Stomach (tissue), 8 donors: ENCODE measurements at regions not wholly inside any gene's neighbourhood (a gene's known extent, or its start where the extent isn't known, plus 50 kb on each side); places are given as distances from the start of the nearest gene placed in this dataset.

Source experiments
- DNase-seq, 2 donors: peaks; one replicate each; pipeline versions ENCODE4 v3.0.0 to v3.0.0-alpha.2; 2013 to 2019
- H3K27ac ChIP-seq, 5 donors: fragments of 200-600 bp in 4 of 5; sonication (generic) in 4 of 5; one replicate each; pipeline ENCODE4 v1.5.1; 2013 to 2019; ENCODE audit warnings: mild to moderate bottlenecking in 1 of 5, moderate library complexity in 1 of 5
- H3K27me3 ChIP-seq, 3 donors: fragments of 200-600 bp; sonication (generic); one replicate each; pipeline ENCODE4 v1.5.1; 2017 to 2019; ENCODE audit warnings: mixed run types in 1 of 3
- H3K36me3 ChIP-seq, 4 donors: fragments of 200-600 bp; sonication (generic); 1 replicate in 3 of 4; 2 replicates in 1 of 4; pipeline ENCODE4 v1.5.1; 2016 to 2019
- H3K4me1 ChIP-seq, 4 donors: fragments of 200-600 bp; sonication (generic); one replicate each; pipeline ENCODE4 v1.5.1; 2016 to 2019
- H3K4me3 ChIP-seq, 4 donors: fragments of 200-600 bp; sonication (generic) in 3 of 4; one replicate each; pipeline ENCODE4 v1.5.1; 2016 to 2019; ENCODE audit warnings: mild to moderate bottlenecking in 1 of 4
- H3K9me3 ChIP-seq, 4 donors: fragments of 200-600 bp; sonication (generic); one replicate each; pipeline ENCODE4 v1.5.1; 2016 to 2019
- CTCF ChIP-seq, 7 experiments: fragments of 450-650 bp in 4 of 7; fragments of 200-600 bp in 3 of 7; sonication (generic) in 3 of 7; IDR thresholded peaks; one replicate each; pipeline ENCODE4 v1.5.1; 2016 to 2019; ENCODE audit warnings: antibody characterized with exemption in 7 of 7, control low read depth in 2 of 7, mild to moderate bottlenecking in 1 of 7
- EP300 ChIP-seq: sonication (generic); formaldehyde crosslinking; IDR thresholded peaks from one replicate; pipeline ENCODE4 v1.6.1; 2017; ENCODE audit warnings: antibody characterized with exemption
- POLR2A ChIP-seq, 4 donors: fragments of 450-650 bp; IDR thresholded peaks; one replicate each; pipeline ENCODE4 v1.6.1; 2016; ENCODE audit warnings: antibody characterized with exemption in 4 of 4, control low read depth in 2 of 4, mild to moderate bottlenecking in 1 of 4, moderate library complexity in 1 of 4
- POLR2AphosphoS5 ChIP-seq, 3 donors: sonication (generic); formaldehyde crosslinking; IDR thresholded peaks; one replicate each; pipeline ENCODE4 v1.6.1; 2016; ENCODE audit warnings: antibody characterized with exemption in 3 of 3
- WGBS, 5 donors: extraction: QIAGEN DNeasy Blood & Tissue Kit in 3 of 5; methylation state at CpG; one replicate each; pipeline versions ENCODE4 v1.1.5 to v1.1.7; 2013 to 2018; 5-methylcytosine and 5-hydroxymethylcytosine counted together
- intact Hi-C: fragments of 100-400 bp; cut with DNase I; formaldehyde crosslinking; loops from one replicate; pipeline ENCODE4 v1.15.1; 2023; ENCODE audit warnings: low total_unique reads
- donor health status: healthy with polysubstance abuse.
- donor health status: Bipolar disorder and iron deficiency.
- donor health status: healthy.

- Histone ChIP-seq H3K9me3 (no peaks in the 10 kb centered on the region), H3K36me3 (no peaks in the 10 kb centered on the region), H3K27ac (peak overlapping the region in 1 of 5 donors; percentile 30), H3K4me1 (peaks cover 0 to 36% (median 13%) of the 10 kb centered on the region in 4 donors), H3K4me3 (no peak overlapping the region), H3K27me3 (no peaks in the 10 kb centered on the region)
- 68 to 80% (median 72%) methylated on average over 5 of the region's 5 CpGs for WGBS, 5 donors
- DNase-seq, result no peak
- intact Hi-C loops, result no loop called here
- TF ChIP-seq POLR2A (IDR thresholded peaks at IDR 0.05) (no peak), POLR2AphosphoS5 (IDR thresholded peaks at IDR 0.05) (no peak), EP300 (no peak), CTCF (IDR thresholded peaks at IDR 0.05) (no peak)
Observed at GRCh38 chr11:10375280-10375971, 70.6 kb downstream of the ADM start.

DNA sequence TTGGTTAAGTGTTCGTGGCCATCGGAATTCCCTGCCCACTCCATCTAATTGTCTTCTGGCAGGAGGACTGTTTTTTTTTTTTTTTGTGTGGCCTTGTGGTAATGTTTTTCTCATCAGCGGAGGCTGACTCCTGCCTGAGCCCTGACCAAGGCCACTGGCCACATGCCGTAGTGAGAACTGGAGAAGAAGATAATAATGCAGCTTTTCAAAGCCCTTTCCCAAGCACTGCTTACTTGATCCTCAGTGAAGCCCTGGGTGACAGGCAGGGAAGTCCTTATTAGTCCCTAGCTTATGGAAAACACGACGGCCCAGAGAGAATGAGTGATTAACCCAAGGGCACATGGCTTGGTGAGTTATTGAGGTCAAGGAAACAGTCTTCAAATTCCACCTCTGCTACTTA is 71.2 kb downstream of the ADM start:
- Histone ChIP-seq H3K27ac (no peak overlapping the region), H3K9me3 (no peaks in the 10 kb centered on the region), H3K4me3 (no peak overlapping the region), H3K4me1 (peaks cover 0 to 36% (median 13%) of the 10 kb centered on the region in 4 donors), H3K36me3 (no peaks in the 10 kb centered on the region), H3K27me3 (no peaks in the 10 kb centered on the region)
- intact Hi-C loops, result no loop called here
- no peak for DNase-seq
- no peak for TF ChIP-seq POLR2AphosphoS5 (IDR thresholded peaks at IDR 0.05)
- TF ChIP-seq EP300, result no peak
- TF ChIP-seq CTCF (IDR thresholded peaks at IDR 0.05), result no peak
- no peak for TF ChIP-seq POLR2A (IDR thresholded peaks at IDR 0.05)
- WGBS, 5 donors, result 69 to 91% (median 79%) methylated on average over 6 of the region's 6 CpGs

- Histone ChIP-seq H3K36me3 (no peaks in the 10 kb centered on the region), H3K4me3 (no peak overlapping the region), H3K9me3 (no peaks in the 10 kb centered on the region), H3K27me3 (no peaks in the 10 kb centered on the region), H3K4me1 (peaks cover 0 to 36% (median 13%) of the 10 kb centered on the region in 4 donors), H3K27ac (no peak overlapping the region)
- TF ChIP-seq POLR2A (IDR thresholded peaks at IDR 0.05) (no peak), POLR2AphosphoS5 (IDR thresholded peaks at IDR 0.05) (no peak), EP300 (no peak), CTCF (IDR thresholded peaks at IDR 0.05) (no peak)
- DNase-seq, result no peak
- intact Hi-C loops, result no loop called here
Observed at GRCh38 chr11:10377183-10377582, 72.3 kb downstream of the ADM start.

DNA sequence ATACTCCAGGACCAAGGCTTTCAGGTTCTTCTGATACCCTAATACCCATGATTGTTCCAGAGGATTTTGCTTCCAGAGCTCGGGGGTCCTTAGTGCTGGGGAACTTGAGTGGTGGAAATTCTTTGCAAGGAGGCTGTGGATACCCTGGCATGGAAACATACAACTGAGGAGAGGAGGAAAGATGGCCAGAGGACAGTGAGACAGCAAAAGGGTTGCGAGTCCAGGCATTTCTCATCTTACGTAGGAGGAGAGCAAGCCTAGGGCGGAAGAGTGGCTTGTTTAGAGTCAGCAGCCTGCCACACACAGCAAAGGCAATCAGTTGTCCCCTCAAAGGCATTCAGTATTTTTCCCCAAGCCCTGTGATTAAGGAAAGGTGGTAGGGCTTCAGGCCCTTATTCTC is 73.5 kb downstream of the ADM start:
- no peak for DNase-seq
- intact Hi-C loops, result no loop called here
- peak overlapping the region in 2 of 5 donors; percentile 20 to 53 for H3K27ac ChIP-seq
- no peaks in the 10 kb centered on the region for H3K9me3 ChIP-seq
- H3K4me3 ChIP-seq, result no peak overlapping the region
- H3K36me3 ChIP-seq, result no peaks in the 10 kb centered on the region
- no peaks in the 10 kb centered on the region for H3K27me3 ChIP-seq
- peaks cover 0 to 32% (median 11%) of the 10 kb centered on the region in 4 donors for H3K4me1 ChIP-seq
- 84 to 94% (median 90%) methylated on average over 4 of the region's 4 CpGs for WGBS, 5 donors
- no peak for TF ChIP-seq POLR2AphosphoS5 (IDR thresholded peaks at IDR 0.05)
- TF ChIP-seq EP300, result no peak
- TF ChIP-seq POLR2A (IDR thresholded peaks at IDR 0.05), result no peak
- no peak for TF ChIP-seq CTCF (IDR thresholded peaks at IDR 0.05)
